Astrocyte (in vitro differentiated cells and primary cell): ENCODE measurements at regions not wholly inside any gene's neighbourhood (a gene's known extent, or its start where the extent isn't known, plus 50 kb on each side); places are given as distances from the start of the nearest gene placed in this dataset.
"Not testable (repeated sequence)": the region's sequence is repeated elsewhere in the genome, so short reads cannot be mapped to it uniquely, and the experiment has no call there.

Source experiments
- CTCF ChIP-seq: IDR thresholded peaks from 2 replicates; pipeline ENCODE4 v1.5.1; 2011; ENCODE audit warnings: low read depth, mild to moderate bottlenecking, inconsistent platforms, low read length, moderate library complexity; ENCODE audit not compliant: insufficient read depth
- EZH2 ChIP-seq: IDR thresholded peaks from 2 replicates; pipeline ENCODE4 v1.6.1; 2012; ENCODE audit warnings: mild to moderate bottlenecking, low read length, inconsistent platforms; ENCODE audit not compliant: insufficient read depth

GRCh38 chr10:33829899-33830298 lies 495.4 kb upstream of the NRP1 start:
- not testable (repeated sequence) for TF ChIP-seq CTCF, EZH2
